ELR (cell line): ENCODE measurements at regions not wholly inside any gene's neighbourhood (a gene's known extent, or its start where the extent isn't known, plus 50 kb on each side); places are given as distances from the start of the nearest gene placed in this dataset.

Experiments
- DNase-seq: peaks from one replicate; pipeline ENCODE4 v3.0.0-alpha.2; 2015; ENCODE audit warnings: low read depth

- DNase-seq: peak; percentile 38
Observed at GRCh38 chr2:219998714-219999227, 371.3 kb downstream of the SLC4A3 start.

- DNase-seq: no peak
Observed at GRCh38 chr2:220000080-220000479, 372.6 kb downstream of the SLC4A3 start.

- DNase-seq: no peak
Observed at GRCh38 chr2:220000586-220000985, 373.2 kb downstream of the SLC4A3 start.

GRCh38 chr2:220001751-220002150, 374.3 kb downstream of the SLC4A3 start:
- peak; percentile 39 for DNase-seq

- no peak for DNase-seq
Observed at GRCh38 chr2:220002251-220002650, 374.8 kb downstream of the SLC4A3 start.

GRCh38 chr2:220002699-220003098, 375.3 kb downstream of the SLC4A3 start:
- no peak for DNase-seq

GRCh38 chr2:220005362-220005761, 377.9 kb downstream of the SLC4A3 start:
- DNase-seq: no peak

- no peak for DNase-seq
Observed at GRCh38 chr2:220006152-220006621, 378.8 kb downstream of the SLC4A3 start.

GRCh38 chr2:220011859-220012258, 384.4 kb downstream of the SLC4A3 start:
- DNase-seq: no peak

- DNase-seq: no peak
Observed at GRCh38 chr2:220014961-220015360, 387.5 kb downstream of the SLC4A3 start.

GRCh38 chr2:220015576-220015975, 388.1 kb downstream of the SLC4A3 start:
- no peak for DNase-seq

- DNase-seq: no peak
Observed at GRCh38 chr2:220025207-220025606, 397.8 kb downstream of the SLC4A3 start.

GRCh38 chr2:220029013-220029412, 401.6 kb downstream of the SLC4A3 start:
- no peak for DNase-seq

- no peak for DNase-seq
Observed at GRCh38 chr2:220033546-220033945, 406.1 kb downstream of the SLC4A3 start.

- peak; percentile 73 for DNase-seq
Observed at GRCh38 chr2:220034426-220035130, 407.1 kb downstream of the SLC4A3 start.

- no peak for DNase-seq
Observed at GRCh38 chr2:220036431-220036830, 409.0 kb downstream of the SLC4A3 start.

- DNase-seq: no peak
Observed at GRCh38 chr2:220040346-220040745, 412.9 kb downstream of the SLC4A3 start.

GRCh38 chr2:220041447-220041846, 414.0 kb downstream of the SLC4A3 start:
- DNase-seq: no peak

GRCh38 chr2:220043155-220043989, 415.9 kb downstream of the SLC4A3 start:
- DNase-seq: peak; percentile 72

- no peak for DNase-seq
Observed at GRCh38 chr2:220043990-220044335, 416.5 kb downstream of the SLC4A3 start.

- DNase-seq: no peak
Observed at GRCh38 chr2:220044383-220044782, 417.0 kb downstream of the SLC4A3 start.

GRCh38 chr2:220046507-220046906, 419.1 kb downstream of the SLC4A3 start:
- DNase-seq: no peak

- DNase-seq: no peak
Observed at GRCh38 chr2:220051716-220052115, 424.3 kb downstream of the SLC4A3 start.
